K562 (cell line): ENCODE measurements at regions not wholly inside any gene's neighbourhood (a gene's known extent, or its start where the extent isn't known, plus 50 kb on each side); places are given as distances from the start of the nearest gene placed in this dataset.

ENCODE experiments used
- ATAC-seq: fragments of 200-7000 bp; cut with Tn5 transposase; 3 replicates; pipeline ENCODE4 v1.9.1; 2020; ENCODE audit warnings: moderate library complexity
- BruUV-seq: library from RNA; stranded (reverse); fragments of 400-500 nt; replicated peaks from 2 replicates; lab custom pipeline; 2021; lab: Mats Ljungman, UMichigan
- CTCF ChIA-PET: fragments of 300-600 bp; formaldehyde crosslinking; extraction: SDS; loops from one replicate; lab custom pipeline; 2021; ENCODE audit warnings: low intra/inter-chr PET ratio; lab: Yijun Ruan, JAX
- POLR2A ChIA-PET: fragments of 300-600, 350-650 bp; sonication (Branson Sonifier 250); formaldehyde crosslinking; extraction: SDS; loops from one replicate; lab custom pipeline; 2021; ENCODE audit warnings: antibody characterized with exemption, inconsistent platforms; lab: Yijun Ruan, JAX
- DNase-seq, 4 experiments: peaks; one replicate each; pipeline versions ENCODE4 v3.0.0 to v3.0.0-alpha.2; 2011 to 2018; ENCODE audit warnings: low spot score in 3 of 4, mixed read lengths in 3 of 4; ENCODE audit errors: extremely low read depth in 1 of 4
- FAIRE-seq: peaks from 2 replicates; lab custom pipeline; 2011; peaks lifted over from hg19 to GRCh38; lab: Jason Lieb, UNC
- H2AFZ ChIP-seq: 2 replicates; pipeline ENCODE4 v1.6.0; 2011; ENCODE audit warnings: low read depth, low read length, control low read depth, inconsistent platforms
- H3K27ac ChIP-seq: fragments of 200-600 bp; 3 replicates; pipeline ENCODE4 v1.8.0; 2011; ENCODE audit warnings: low read depth, mild to moderate bottlenecking, control low read depth, inconsistent platforms, low read length, moderate library complexity, mixed read lengths; ENCODE audit errors: extremely low read depth
- H3K27me3 ChIP-seq, 2 experiments: fragments of 300-600 bp in 1 of 2; 2 replicates in 1 of 2; 3 replicates in 1 of 2; pipeline versions ENCODE4 v1.6.0 to v1.8.0; 2011; ENCODE audit warnings: inconsistent platforms in 2 of 2, low read length in 2 of 2, mild to moderate bottlenecking in 1 of 2, mixed read lengths in 1 of 2, moderate library complexity in 1 of 2; ENCODE audit not compliant: control insufficient read depth in 2 of 2, insufficient read depth in 2 of 2
- H3K36me3 ChIP-seq: fragments of 300-600 bp; 3 replicates; pipeline ENCODE4 v1.8.0; 2011; ENCODE audit warnings: mild to moderate bottlenecking, low read length, inconsistent platforms; ENCODE audit not compliant: control insufficient read depth, insufficient read depth
- H3K4me1 ChIP-seq, 2 experiments: fragments of 200-600 bp in 1 of 2; replicated peaks in 1 of 2; 2 replicates in 1 of 2; 3 replicates in 1 of 2; pipeline versions ENCODE4 v1.5.1 to v1.8.0; 2011; ENCODE audit warnings: inconsistent platforms in 2 of 2, low read length in 2 of 2, mild to moderate bottlenecking in 1 of 2, mixed read lengths in 1 of 2, moderate library complexity in 1 of 2; ENCODE audit not compliant: control insufficient read depth in 2 of 2, insufficient read depth in 2 of 2
- H3K4me2 ChIP-seq: 2 replicates; pipeline ENCODE4 v1.6.1; 2011; ENCODE audit warnings: low read length, control low read depth, inconsistent platforms, mixed read lengths; ENCODE audit not compliant: insufficient read depth
- H3K4me3 ChIP-seq: fragments of 200-600 bp; sonication (generic), shearing (Covaris generic); 2 replicates; pipeline ENCODE4 v1.5.1; 2016; ENCODE audit warnings: control low read depth, inconsistent platforms
- H3K79me2 ChIP-seq: fragments of 200-600 bp; 3 replicates; pipeline ENCODE4 v1.8.0; 2011; ENCODE audit warnings: low read length, inconsistent platforms; ENCODE audit not compliant: control insufficient read depth, insufficient read depth
- H3K9ac ChIP-seq, 2 experiments: 2 replicates each; pipeline versions ENCODE4 v1.6.0 to v1.6.1; 2011; ENCODE audit warnings: low read depth in 2 of 2, low read length in 2 of 2, control low read depth in 1 of 2, inconsistent platforms in 1 of 2, mild to moderate bottlenecking in 1 of 2, mixed read lengths in 1 of 2; ENCODE audit not compliant: insufficient read depth in 1 of 2
- H3K9me1 ChIP-seq: one replicate; pipeline ENCODE4 v1.6.0; 2011; ENCODE audit warnings: inconsistent platforms, mild to moderate bottlenecking, low read length, moderate library complexity; ENCODE audit not compliant: control insufficient read depth, insufficient read depth
- H3K9me3 ChIP-seq: replicated peaks from 2 replicates; pipeline ENCODE4 v1.5.1; 2011; ENCODE audit warnings: low read depth, low read length, inconsistent platforms; ENCODE audit not compliant: control insufficient read depth, insufficient read depth
- H4K20me1 ChIP-seq: replicated peaks from 2 replicates; pipeline ENCODE4 v1.6.1; 2011; ENCODE audit warnings: low read length, inconsistent platforms, mixed read lengths; ENCODE audit not compliant: control insufficient read depth, insufficient read depth
- SNIP1 ChIP-seq: fragments of 450-650 bp; IDR thresholded peaks from 2 replicates; pipeline ENCODE4 v1.7.1; 2017; ENCODE audit warnings: low read depth, mild to moderate bottlenecking
- WGBS: fragments of 100-300 bp; shearing (Covaris generic); methylation state at CpG from one replicate; pipeline ENCODE4 v1.1.6; 2016; ENCODE audit warnings: low coverage, mixed read lengths; ENCODE audit not compliant: insufficient coverage; ENCODE audit errors: missing lambda C conversion rate; 5-methylcytosine and 5-hydroxymethylcytosine counted together
- in situ Hi-C: fragments of 300-500 bp; cut with MboI; formaldehyde crosslinking; loops from 4 replicates; pipeline ENCODE4 v1.15.0; 2018; ENCODE audit warnings: inconsistent platforms, mixed read lengths
- intact Hi-C: fragments of 100-400 bp; cut with micrococcal nuclease; formaldehyde crosslinking; loops from 2 replicates; pipeline ENCODE4 v1.14.2; 2022
- TF ChIP-seq, protein P1 (sequence below): fragments of 450-650 bp; IDR thresholded peaks from 2 replicates; pipeline ENCODE4 v1.6.1; 2018; ENCODE audit not compliant: partially characterized antibody

DNA sequence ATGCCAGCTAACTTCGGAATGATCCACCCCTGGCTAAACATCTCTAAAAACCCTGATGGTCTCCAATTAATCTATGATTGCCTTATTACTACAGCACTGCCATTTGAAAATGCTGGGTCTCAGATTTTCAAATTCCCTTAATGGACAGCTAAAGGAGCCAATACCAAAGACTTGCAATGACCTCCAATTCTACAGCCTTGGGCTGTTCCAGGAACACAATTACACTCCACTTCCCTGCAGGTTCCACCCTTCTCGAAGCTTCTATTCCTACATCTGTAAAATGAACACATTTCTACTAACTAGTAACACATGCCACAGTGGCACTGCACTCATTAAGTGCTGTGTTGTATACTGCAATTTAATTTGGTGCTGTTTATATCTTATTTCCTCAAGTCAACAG, 85.7 kb upstream of the AK4 start:
- no peak overlapping the region for H3K4me2 ChIP-seq
- no peak overlapping the region for H2AFZ ChIP-seq
- DNase-seq (no peak), FAIRE-seq (no peak), ATAC-seq (no peak)
- H3K9ac ChIP-seq: no peak overlapping the region
- H3K4me3 ChIP-seq: no peak overlapping the region
- no peaks in the 10 kb centered on the region for H3K9me1 ChIP-seq
- POLR2A ChIA-PET: interaction anchor here (1.0 kb wide), 1 partner anchor 21 kb away, joined by 4 read pairs; no protein-coding TSS in a partner anchor
- H4K20me1 ChIP-seq: no peaks in the 10 kb centered on the region; the same call in 1 of the 2 replicates
- intact Hi-C loops: loop anchor here (10.0 kb wide), 1 partner anchor 1182 kb away; no protein-coding TSS in a partner anchor
- CTCF ChIA-PET: interaction anchor here (0.7 to 1.4 kb wide), 2 partner anchors 147 to 625 kb away, joined by 3 to 8 read pairs; no protein-coding TSS in a partner anchor
- H3K27me3 ChIP-seq: no peaks in the 10 kb centered on the region
- BruUV-seq: no TSS peak
- no peak for TF ChIP-seq SNIP1
- TF ChIP-seq, protein P1, sequence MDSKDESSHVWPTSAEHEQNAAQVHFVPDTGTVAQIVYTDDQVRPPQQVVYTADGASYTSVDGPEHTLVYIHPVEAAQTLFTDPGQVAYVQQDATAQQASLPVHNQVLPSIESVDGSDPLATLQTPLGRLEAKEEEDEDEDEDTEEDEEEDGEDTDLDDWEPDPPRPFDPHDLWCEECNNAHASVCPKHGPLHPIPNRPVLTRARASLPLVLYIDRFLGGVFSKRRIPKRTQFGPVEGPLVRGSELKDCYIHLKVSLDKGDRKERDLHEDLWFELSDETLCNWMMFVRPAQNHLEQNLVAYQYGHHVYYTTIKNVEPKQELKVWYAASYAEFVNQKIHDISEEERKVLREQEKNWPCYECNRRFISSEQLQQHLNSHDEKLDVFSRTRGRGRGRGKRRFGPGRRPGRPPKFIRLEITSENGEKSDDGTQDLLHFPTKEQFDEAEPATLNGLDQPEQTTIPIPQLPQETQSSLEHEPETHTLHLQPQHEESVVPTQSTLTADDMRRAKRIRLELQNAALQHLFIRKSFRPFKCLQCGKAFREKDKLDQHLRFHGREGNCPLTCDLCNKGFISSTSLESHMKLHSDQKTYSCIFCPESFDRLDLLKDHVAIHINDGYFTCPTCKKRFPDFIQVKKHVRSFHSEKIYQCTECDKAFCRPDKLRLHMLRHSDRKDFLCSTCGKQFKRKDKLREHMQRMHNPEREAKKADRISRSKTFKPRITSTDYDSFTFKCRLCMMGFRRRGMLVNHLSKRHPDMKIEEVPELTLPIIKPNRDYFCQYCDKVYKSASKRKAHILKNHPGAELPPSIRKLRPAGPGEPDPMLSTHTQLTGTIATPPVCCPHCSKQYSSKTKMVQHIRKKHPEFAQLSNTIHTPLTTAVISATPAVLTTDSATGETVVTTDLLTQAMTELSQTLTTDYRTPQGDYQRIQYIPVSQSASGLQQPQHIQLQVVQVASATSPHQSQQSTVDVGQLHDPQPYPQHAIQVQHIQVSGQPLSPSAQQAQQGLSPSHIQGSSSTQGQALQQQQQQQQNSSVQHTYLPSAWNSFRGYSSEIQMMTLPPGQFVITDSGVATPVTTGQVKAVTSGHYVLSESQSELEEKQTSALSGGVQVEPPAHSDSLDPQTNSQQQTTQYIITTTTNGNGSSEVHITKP: peak; percentile 30
- 81% methylated on average over 2 of the region's 2 CpGs for WGBS
- in situ Hi-C loops: loop anchor here (10.0 to 25.0 kb wide), 2 partner anchors 362 to 1175 kb away; partner anchors contain the start of genes LEPR and LEPROT
- H3K27ac ChIP-seq: no peak overlapping the region
- peaks cover 9% of the 10 kb centered on the region; the same call in 2 of the 3 replicates for H3K36me3 ChIP-seq
- H3K9me3 ChIP-seq: no peaks in the 10 kb centered on the region
- H3K4me1 ChIP-seq: peaks cover 13 to 15% of the 10 kb centered on the region in 2 experiments; a peak in 4 of 5 replicates
- H3K79me2 ChIP-seq: peaks cover 46% of the 10 kb centered on the region
